ENCODE measurements at regions not wholly inside any gene's neighbourhood (a gene's known extent, or its start where the extent isn't known, plus 50 kb on each side); places are given as distances from the start of the nearest gene placed in this dataset.
A peak's percentile ranks its signal among the peaks of the same experiment; 100 is the strongest.

DNA sequence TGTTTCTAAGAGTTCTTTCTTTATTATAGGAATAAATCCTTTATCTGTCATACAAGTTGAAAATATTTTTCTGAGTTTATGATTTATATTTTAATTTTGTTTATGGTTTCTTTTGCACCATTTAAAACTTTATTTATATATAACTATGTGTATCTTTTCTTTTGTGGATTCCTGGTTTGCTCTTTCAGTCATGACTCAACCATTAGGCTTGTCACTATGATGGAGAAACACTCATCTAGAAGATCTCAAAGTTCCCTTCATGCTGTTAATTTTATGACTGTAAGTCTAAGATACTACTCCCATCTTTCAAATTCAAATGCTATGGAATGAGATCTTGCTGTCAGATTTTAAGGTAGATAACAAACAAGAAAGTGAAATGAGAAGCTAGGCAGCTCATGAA lies 199.5 kb downstream of the INHBA start:
- peak; percentile 32 for DNase-seq (ENCODE audit: low read depth)
- TF ChIP-seq, protein P1, sequence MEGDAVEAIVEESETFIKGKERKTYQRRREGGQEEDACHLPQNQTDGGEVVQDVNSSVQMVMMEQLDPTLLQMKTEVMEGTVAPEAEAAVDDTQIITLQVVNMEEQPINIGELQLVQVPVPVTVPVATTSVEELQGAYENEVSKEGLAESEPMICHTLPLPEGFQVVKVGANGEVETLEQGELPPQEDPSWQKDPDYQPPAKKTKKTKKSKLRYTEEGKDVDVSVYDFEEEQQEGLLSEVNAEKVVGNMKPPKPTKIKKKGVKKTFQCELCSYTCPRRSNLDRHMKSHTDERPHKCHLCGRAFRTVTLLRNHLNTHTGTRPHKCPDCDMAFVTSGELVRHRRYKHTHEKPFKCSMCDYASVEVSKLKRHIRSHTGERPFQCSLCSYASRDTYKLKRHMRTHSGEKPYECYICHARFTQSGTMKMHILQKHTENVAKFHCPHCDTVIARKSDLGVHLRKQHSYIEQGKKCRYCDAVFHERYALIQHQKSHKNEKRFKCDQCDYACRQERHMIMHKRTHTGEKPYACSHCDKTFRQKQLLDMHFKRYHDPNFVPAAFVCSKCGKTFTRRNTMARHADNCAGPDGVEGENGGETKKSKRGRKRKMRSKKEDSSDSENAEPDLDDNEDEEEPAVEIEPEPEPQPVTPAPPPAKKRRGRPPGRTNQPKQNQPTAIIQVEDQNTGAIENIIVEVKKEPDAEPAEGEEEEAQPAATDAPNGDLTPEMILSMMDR (conservative IDR thresholded peaks at IDR 0.05; ENCODE audit: control insufficient read depth, insufficient read depth, low read depth, low read length): no peak
- no peak overlapping the region for H3K4me3 ChIP-seq (ENCODE audit: control insufficient read depth, low read depth, low read length)

DNA sequence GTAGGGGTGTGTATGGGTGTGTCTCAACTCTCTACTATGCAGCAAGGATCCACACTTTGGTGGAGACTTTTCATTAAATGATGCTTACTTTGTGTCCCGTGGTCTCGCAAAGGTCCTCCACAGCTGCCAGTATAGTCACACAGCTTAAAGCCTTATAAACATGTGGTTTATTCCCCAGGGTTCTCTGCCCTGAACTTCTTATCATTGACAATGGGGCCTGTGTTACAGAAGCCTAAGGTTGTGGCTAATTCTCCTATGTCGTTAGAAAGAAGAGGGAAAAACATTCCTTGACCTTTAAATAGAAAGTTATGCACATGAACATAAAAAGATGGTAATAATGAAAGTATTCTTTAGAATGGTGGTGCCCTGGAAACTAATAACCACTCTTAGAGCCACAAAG lies 201.4 kb downstream of the INHBA start:
- no peak for DNase-seq (ENCODE audit: low read depth)
- H3K4me3 ChIP-seq (ENCODE audit: control insufficient read depth, low read depth, low read length): no peak overlapping the region
- TF ChIP-seq, protein P1 (conservative IDR thresholded peaks at IDR 0.05; ENCODE audit: control insufficient read depth, insufficient read depth, low read depth, low read length): no peak

DNA sequence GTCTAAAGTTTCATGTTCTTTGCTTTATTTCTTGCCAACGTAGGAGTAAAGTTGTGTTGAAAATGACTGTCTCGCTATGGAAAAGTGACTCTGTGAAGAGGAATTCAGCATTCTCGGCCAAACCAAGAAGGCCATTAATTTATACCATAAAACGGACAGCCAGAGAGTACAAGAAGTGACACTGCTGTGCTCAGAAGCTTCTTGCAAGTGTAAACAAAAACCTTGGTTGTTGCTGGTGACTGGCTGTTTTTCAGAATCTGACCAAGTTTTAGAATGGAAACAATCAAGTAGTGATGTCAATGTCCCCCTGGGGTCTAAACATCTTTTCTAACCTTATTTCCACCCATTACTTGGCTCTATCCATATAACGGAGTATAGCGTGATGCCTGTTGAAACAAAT lies 201.9 kb downstream of the INHBA start:
- DNase-seq (ENCODE audit: low read depth): peak; percentile 46
- H3K4me3 ChIP-seq (ENCODE audit: control insufficient read depth, low read depth, low read length): no peak overlapping the region
- TF ChIP-seq, protein P1 (conservative IDR thresholded peaks at IDR 0.05; ENCODE audit: control insufficient read depth, insufficient read depth, low read depth, low read length): no peak

DNA sequence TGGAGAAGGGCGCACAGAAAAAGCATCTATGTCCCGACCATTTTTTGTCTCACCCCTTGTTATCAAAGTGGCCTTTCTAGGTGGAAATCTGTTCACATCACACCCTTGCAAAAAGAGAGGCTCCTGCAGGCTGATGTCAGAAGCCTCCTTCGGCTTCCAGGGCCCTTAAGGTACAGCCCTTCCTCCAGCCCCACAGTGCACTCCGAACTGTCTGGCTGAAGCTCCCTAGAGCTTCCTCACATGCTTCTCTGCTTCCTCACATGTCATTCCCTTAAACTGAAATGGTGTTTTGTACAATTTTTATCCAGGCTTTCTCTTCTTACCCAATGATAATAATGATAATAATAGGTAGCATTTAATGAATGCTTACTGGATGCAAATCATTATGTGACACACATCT lies 210.3 kb downstream of the INHBA start:
- TF ChIP-seq, protein P1 (conservative IDR thresholded peaks at IDR 0.05; ENCODE audit: control insufficient read depth, insufficient read depth, low read depth, low read length): no peak
- no peak overlapping the region for H3K4me3 ChIP-seq (ENCODE audit: control insufficient read depth, low read depth, low read length)
- DNase-seq (ENCODE audit: low read depth): no peak

DNA sequence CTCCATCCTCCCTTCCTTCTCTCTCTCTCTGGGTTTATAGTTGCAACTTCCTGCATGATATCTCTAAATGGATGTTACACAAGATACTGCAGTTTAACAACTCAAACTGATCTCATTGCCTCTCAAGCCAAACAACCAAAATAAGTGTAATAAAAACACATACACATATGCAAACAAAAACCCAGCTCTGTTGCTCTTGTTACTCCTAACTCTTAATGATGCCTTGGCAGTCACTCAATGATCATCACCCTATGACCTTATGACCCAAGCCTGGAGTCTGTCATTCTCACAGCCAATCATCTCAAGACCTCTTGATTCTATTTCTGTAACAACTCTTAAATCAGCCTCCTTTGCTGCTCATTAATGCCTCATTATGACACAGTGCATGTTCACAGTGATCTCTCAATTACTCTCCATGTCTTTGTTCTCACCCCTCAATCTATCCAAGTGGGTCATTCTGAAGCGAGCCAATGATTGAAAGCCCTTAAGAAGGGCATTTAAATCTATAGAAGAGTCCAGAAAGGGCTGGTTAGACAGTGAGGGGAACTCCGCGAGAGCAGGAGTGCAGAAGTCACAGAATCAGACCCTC lies 210.9 kb downstream of the INHBA start:
- H3K4me3 ChIP-seq (ENCODE audit: control insufficient read depth, low read depth, low read length): no peak overlapping the region
- no peak for DNase-seq (ENCODE audit: low read depth)
- TF ChIP-seq, protein P1 (conservative IDR thresholded peaks at IDR 0.05; ENCODE audit: control insufficient read depth, insufficient read depth, low read depth, low read length): no peak

DNA sequence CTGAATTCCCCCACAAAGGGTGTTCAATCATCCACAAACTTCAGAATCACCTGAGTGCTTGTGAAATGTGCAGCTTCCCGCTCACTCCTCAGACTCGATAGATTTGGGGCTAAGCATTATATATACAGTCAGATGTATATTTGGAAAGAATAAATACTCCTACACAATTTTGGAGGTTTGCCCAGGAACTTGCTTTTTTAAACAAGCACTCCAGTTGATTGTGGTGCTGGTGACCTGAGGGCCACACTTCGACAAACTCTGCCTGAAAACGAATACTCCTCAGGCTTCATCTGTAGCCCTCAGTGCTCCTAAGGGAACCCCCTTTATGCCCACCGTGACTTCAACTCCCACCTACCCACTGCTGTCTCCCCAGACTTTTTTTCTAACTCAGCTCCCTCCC lies 211.6 kb downstream of the INHBA start:
- TF ChIP-seq, protein P1 (conservative IDR thresholded peaks at IDR 0.05; ENCODE audit: control insufficient read depth, insufficient read depth, low read depth, low read length): no peak
- H3K4me3 ChIP-seq (ENCODE audit: control insufficient read depth, low read depth, low read length): no peak overlapping the region
- no peak for DNase-seq (ENCODE audit: low read depth)

DNA sequence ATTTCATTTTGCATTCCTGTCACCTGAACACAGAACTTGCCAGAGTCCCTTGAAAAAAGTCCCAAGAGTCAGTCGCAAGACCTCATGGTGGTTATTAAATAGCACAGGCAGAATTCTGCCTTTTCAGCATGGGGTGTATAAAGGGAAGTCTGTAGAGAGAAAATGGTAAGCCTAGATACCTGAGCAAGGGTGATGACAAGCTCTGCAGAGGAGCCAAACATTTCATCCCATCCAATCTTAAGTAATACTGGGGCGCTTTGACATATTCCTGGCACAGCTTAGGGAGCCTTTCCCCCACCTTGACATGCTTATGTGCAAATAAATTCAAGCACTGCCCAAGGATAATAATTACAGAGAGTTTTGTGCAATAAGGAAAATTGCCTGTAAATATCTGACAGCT lies 213.0 kb downstream of the INHBA start:
- H3K4me3 ChIP-seq (ENCODE audit: control insufficient read depth, low read depth, low read length): no peak overlapping the region
- no peak for DNase-seq (ENCODE audit: low read depth)
- TF ChIP-seq, protein P1 (conservative IDR thresholded peaks at IDR 0.05; ENCODE audit: control insufficient read depth, insufficient read depth, low read depth, low read length): no peak

Data from fibroblast of mammary gland (primary cell).